ENCODE measurements at regions not wholly inside any gene's neighbourhood (a gene's known extent, or its start where the extent isn't known, plus 50 kb on each side); places are given as distances from the start of the nearest gene placed in this dataset.

- no peak overlapping the region for H2AK5ac ChIP-seq (ENCODE audit: low read depth, low read length)
- H2AFZ ChIP-seq (ENCODE audit: low read length): 0 out of 2 replicates have a peak overlapping the region, but pooled peaks have one; percentile 19
- peak overlapping the region; percentile 26; the same call in 1 of the 2 replicates for H2BK5ac ChIP-seq (ENCODE audit: low read depth, low read length)
- no peaks in the 10 kb centered on the region for H3K23me2 ChIP-seq (ENCODE audit: low read depth, low read length)
- H2BK12ac ChIP-seq (ENCODE audit: low read depth, low read length): peak overlapping the region; percentile 32; the same call in 1 of the 2 replicates
- H2BK20ac ChIP-seq (ENCODE audit: low read length): no peak overlapping the region
- no peak for DNase-seq (ENCODE audit: low read depth in 1 of 2, low spot score in 2 of 2)
- peak; percentile 19 for FAIRE-seq
- H3K23ac ChIP-seq (ENCODE audit: insufficient read length): no peak overlapping the region
- H4K5ac ChIP-seq (ENCODE audit: insufficient read length, low read depth, low read length): no peak overlapping the region
- H3K27me3 ChIP-seq (replicated peaks in 1 of 4; ENCODE audit: control insufficient read depth in 3 of 4, extremely low read depth in 1 of 4, insufficient read depth in 3 of 4, low read length in 3 of 4): no peaks in the 10 kb centered on the region
- peak overlapping the region; percentile 41 for H3K18ac ChIP-seq (ENCODE audit: extremely low read depth, low read length)
- POLR2A ChIA-PET (ENCODE audit: partially characterized antibody): no interaction called here
- H4K91ac ChIP-seq (replicated peaks; ENCODE audit: insufficient read length, low read length): peak overlapping the region; percentile 0
- no peak overlapping the region for H3K56ac ChIP-seq (replicated peaks; ENCODE audit: insufficient read length, low read depth, low read length)
- no peak overlapping the region for H2BK15ac ChIP-seq (ENCODE audit: low read length)
- no peak overlapping the region for H4K8ac ChIP-seq (ENCODE audit: extremely low read depth, insufficient read depth, low read length)
- H3K27ac ChIP-seq (ENCODE audit: low read depth, low read length): peak overlapping the region; percentile 71; the same call in 1 of the 2 replicates
- CTCF ChIA-PET (ENCODE audit: partially characterized antibody): no interaction called here
- no peak overlapping the region for H3K4ac ChIP-seq (replicated peaks; ENCODE audit: insufficient read length, low read depth, low read length)
- H3K79me1 ChIP-seq (ENCODE audit: low read depth, low read length): no peaks in the 10 kb centered on the region
- H2BK120ac ChIP-seq (replicated peaks; ENCODE audit: low read depth, low read length): peak overlapping the region; percentile 14
- no peaks in the 10 kb centered on the region for H3K79me2 ChIP-seq (ENCODE audit: control insufficient read depth in 1 of 2, insufficient read depth in 2 of 2, low read length in 2 of 2)
- WGBS, 2 experiments (ENCODE audit: extremely low coverage in 1 of 2, insufficient coverage in 1 of 2, insufficient read length in 1 of 2, insufficient replicate concordance in 2 of 2, low coverage in 1 of 2, low lambda C conversion rate in 2 of 2, missing lambda C conversion rate in 1 of 2): 56% methylated on average over 3 of the region's 3 CpGs; no CpG with 5 or more reads in 1 of the 2 experiments
- H3K4me3 ChIP-seq (ENCODE audit: extremely low read depth in 1 of 4, insufficient read depth in 2 of 4, low read depth in 3 of 4, low read length in 4 of 4): peak overlapping the region in 1 of 4 experiments; percentile 50; a peak in 1 of 8 replicates
- no peak overlapping the region for H3K4me2 ChIP-seq (ENCODE audit: insufficient read depth in 1 of 2, low read depth in 2 of 2, low read length in 2 of 2)
- no peaks in the 10 kb centered on the region for H4K20me1 ChIP-seq (replicated peaks in 1 of 2; ENCODE audit: control insufficient read depth in 1 of 2, insufficient read depth in 2 of 2, low read length in 2 of 2)
- peak overlapping the region; percentile 5 to 69 (median 34); a peak in 3 of 7 replicates for H3K9ac ChIP-seq (replicated peaks in 1 of 4; ENCODE audit: extremely low read depth in 1 of 4, low read depth in 3 of 4, low read length in 3 of 4)
- no peak overlapping the region for H3K14ac ChIP-seq (ENCODE audit: insufficient read length)
- no peaks in the 10 kb centered on the region for H3K36me3 ChIP-seq (ENCODE audit: control insufficient read depth in 2 of 4, insufficient read depth in 4 of 4, low read length in 3 of 4)
- peaks cover 0 to 31% (median 12%) of the 10 kb centered on the region in 4 experiments; a peak in 5 of 7 replicates for H3K4me1 ChIP-seq (replicated peaks in 1 of 4; ENCODE audit: control insufficient read depth in 3 of 4, insufficient read depth in 4 of 4, low read length in 3 of 4)
- no peaks in the 10 kb centered on the region for H3K9me3 ChIP-seq (ENCODE audit: insufficient read depth in 2 of 2, low read depth in 1 of 2, low read length in 1 of 2)
- TF ChIP-seq TEAD4 (IDR thresholded peaks at IDR 0.05; ENCODE audit: low read depth, low read length) (no peak), ATF2 (IDR thresholded peaks at IDR 0.05; ENCODE audit: low read length) (no peak), EP300 (IDR thresholded peaks at IDR 0.05; ENCODE audit: borderline replicate concordance in 1 of 2, low read depth in 2 of 2, low read length in 2 of 2) (no peak), BACH1 (IDR thresholded peaks at IDR 0.05; ENCODE audit: low read length) (no peak), RFX5 (IDR thresholded peaks at IDR 0.05; ENCODE audit: borderline replicate concordance, low read depth, low read length) (no peak), JUN (IDR thresholded peaks at IDR 0.05; ENCODE audit: low read depth, low read length) (no peak), ASH2L (IDR thresholded peaks at IDR 0.05; ENCODE audit: low read length) (no peak), SIN3A (conservative IDR thresholded peaks at IDR 0.05 in 1 of 2, IDR thresholded peaks at IDR 0.05 in 1 of 2; ENCODE audit: low read depth in 1 of 2, low read length in 2 of 2) (no peak), NANOG (IDR thresholded peaks at IDR 0.05; ENCODE audit: insufficient read depth, low read depth, low read length, poor library complexity, severe bottlenecking) (no peak), POLR2AphosphoS5 (IDR thresholded peaks at IDR 0.05; ENCODE audit: low read depth, low read length) (0 out of 2 replicates have a peak, but pooled peaks have one; percentile 27), CEBPB (IDR thresholded peaks at IDR 0.05; ENCODE audit: low read depth, low read length) (no peak), BRCA1 (IDR thresholded peaks at IDR 0.05; ENCODE audit: low read depth, low read length) (no peak)
Measured at GRCh38 chr10:20953120-20953519, 56.0 kb upstream of the NEBL start.
